HFF-Myc (cell line): ENCODE measurements at regions not wholly inside any gene's neighbourhood (a gene's known extent, or its start where the extent isn't known, plus 50 kb on each side); places are given as distances from the start of the nearest gene placed in this dataset.

ENCODE experiments used
- DNase-seq: peaks from one replicate; pipeline ENCODE4 v3.0.0-alpha.2; 2011; ENCODE audit warnings: low read depth; ENCODE audit errors: extremely low read depth
- H3K4me3 ChIP-seq: replicated peaks from 2 replicates; pipeline ENCODE4 v1.5.1; 2011; ENCODE audit warnings: low read depth, mild to moderate bottlenecking, control low read depth, low read length
- TF ChIP-seq, protein P1 (sequence below): IDR thresholded peaks from 2 replicates; pipeline ENCODE4 v1.5.1; 2012; ENCODE audit warnings: mild to moderate bottlenecking, low read depth, low read length, control low read depth; ENCODE audit errors: missing control alignments

DNA sequence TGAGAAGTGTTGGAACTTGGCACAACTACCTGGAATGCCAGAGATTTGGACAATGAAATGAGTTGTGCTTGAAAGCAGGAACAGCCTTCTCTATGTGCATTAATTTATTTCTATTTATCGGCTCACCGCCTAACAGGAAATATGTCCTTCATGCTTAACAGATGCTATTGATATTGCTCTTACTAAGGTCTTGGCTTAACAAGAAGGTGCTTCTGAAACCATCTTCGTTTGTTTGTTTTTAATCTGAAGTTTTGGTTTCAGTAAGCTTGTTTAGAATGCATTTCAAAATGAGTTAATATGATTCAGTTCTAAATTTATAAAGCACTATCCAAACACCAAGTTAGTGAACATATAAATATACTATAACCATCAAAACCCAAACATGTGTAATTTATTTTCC lies 898.3 kb upstream of the B3GALT2 start:
- H3K4me3 ChIP-seq: no peak overlapping the region
- no peak for DNase-seq
- TF ChIP-seq, protein P1, sequence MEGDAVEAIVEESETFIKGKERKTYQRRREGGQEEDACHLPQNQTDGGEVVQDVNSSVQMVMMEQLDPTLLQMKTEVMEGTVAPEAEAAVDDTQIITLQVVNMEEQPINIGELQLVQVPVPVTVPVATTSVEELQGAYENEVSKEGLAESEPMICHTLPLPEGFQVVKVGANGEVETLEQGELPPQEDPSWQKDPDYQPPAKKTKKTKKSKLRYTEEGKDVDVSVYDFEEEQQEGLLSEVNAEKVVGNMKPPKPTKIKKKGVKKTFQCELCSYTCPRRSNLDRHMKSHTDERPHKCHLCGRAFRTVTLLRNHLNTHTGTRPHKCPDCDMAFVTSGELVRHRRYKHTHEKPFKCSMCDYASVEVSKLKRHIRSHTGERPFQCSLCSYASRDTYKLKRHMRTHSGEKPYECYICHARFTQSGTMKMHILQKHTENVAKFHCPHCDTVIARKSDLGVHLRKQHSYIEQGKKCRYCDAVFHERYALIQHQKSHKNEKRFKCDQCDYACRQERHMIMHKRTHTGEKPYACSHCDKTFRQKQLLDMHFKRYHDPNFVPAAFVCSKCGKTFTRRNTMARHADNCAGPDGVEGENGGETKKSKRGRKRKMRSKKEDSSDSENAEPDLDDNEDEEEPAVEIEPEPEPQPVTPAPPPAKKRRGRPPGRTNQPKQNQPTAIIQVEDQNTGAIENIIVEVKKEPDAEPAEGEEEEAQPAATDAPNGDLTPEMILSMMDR: no peak

DNA sequence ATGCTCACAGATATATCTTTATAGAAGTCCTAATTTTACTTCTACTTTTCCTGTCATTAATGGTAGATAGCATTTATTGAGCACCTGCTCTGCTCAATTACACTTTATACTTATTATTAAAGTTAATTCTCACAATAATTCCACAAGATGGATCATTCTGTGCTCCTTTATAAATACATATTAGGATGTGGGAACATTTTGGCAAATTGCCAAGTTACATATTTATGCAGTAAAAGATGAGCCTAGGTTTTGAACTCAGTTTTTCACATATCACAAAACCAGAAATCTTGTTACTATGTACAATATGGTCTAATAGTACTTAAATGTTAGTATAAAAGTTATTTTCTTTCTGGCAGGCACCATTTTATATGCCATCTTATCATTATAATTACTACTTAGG lies 895.0 kb upstream of the B3GALT2 start:
- TF ChIP-seq, protein P1: no peak
- no peak overlapping the region for H3K4me3 ChIP-seq
- DNase-seq: no peak

DNA sequence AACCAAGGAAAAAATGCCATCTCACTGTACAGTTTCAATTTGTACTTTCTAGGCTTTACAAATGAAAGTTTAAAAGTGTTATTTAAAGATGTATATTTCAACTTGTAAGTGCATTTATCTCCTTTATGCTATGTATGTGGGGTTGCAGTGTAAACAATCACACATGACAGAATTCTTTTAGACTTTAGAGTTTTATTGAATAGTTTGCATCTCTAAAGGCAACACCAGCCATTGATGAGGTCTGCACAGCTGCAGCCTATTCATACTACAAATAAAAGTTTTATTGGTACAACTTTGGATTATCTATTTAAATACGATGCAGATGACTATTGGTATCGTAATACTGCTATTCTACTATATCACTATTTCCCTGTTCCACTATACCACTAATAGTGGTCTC lies 894.4 kb upstream of the B3GALT2 start:
- TF ChIP-seq, protein P1: no peak
- no peak overlapping the region for H3K4me3 ChIP-seq
- no peak for DNase-seq

DNA sequence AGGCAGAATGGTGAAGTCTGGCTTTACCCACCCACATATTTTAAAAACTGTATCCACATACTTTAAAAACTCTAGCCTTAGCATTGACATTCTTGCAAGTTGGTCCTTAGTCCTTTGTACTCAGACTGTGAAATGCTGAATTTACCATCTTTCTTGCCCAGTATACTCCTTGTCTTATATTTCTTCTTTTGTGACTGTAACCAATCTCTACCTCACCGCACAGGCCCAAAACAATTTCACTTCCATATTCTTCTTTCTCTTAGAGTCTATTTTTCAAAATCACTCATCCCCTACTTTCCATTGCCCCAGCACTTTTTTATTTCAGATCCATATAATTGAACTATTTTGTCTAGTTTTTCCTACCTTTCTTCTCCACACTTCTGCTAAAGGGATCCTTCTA lies 892.4 kb upstream of the B3GALT2 start:
- TF ChIP-seq, protein P1: no peak
- no peak for DNase-seq
- H3K4me3 ChIP-seq: no peak overlapping the region

DNA sequence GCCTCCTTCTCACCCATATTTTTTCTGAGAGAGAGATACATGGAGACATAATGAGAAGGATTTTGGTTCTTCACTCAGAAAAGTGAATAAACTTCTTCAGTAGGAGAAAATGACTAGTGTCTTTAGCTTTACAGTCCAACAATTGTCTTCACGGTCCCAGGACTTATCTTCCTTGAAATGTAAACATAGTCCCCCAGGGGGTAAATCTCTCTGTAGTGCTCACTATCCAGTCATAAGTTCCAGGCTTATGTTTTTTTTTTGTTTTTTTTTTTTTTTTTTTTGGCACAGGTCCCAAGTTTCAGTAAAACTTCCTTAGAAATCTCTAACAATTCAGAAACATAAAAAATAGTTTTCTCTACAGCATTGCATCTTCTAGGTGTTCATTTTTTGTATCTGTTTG lies 890.2 kb upstream of the B3GALT2 start:
- TF ChIP-seq, protein P1: no peak
- DNase-seq: no peak
- H3K4me3 ChIP-seq: no peak overlapping the region

DNA sequence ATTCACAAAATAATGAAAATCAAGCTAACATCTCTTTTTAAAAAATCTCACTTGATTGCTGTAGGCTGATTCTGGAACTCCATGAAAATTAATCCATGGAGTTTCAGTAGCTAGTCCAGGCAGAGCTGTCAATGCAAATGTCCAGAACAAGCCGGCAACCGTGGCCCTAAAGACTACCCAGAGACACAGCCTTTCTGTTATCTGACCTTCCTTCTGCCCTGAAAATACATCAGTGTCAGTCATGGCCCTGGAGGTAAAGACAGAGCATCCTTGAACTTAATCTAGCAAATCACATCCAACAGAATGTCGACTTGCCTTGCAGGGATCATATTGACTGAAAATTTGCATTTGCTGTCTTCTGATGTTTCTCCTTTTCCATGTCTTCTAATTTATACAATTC lies 887.4 kb upstream of the B3GALT2 start:
- TF ChIP-seq, protein P1: no peak
- DNase-seq: no peak
- H3K4me3 ChIP-seq: no peak overlapping the region

DNA sequence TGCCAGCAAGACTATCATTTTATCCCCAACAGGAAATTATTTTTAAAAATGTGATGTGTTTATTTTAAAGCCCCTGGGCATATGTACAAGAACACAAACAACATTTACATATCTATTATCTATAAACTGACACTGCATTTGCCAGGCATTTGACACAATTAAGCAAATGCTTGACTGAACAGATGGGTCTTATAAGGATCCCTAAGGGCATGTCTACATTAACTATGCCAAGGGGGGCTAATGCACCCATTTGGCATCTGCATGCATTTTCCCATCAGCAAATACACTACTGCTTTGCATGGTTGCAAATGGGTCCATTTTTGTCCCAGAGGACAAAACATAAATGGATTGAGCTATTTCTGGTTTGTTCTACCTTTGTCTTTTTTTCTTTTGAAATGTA lies 884.8 kb upstream of the B3GALT2 start:
- H3K4me3 ChIP-seq: no peak overlapping the region
- TF ChIP-seq, protein P1: no peak
- DNase-seq: no peak
